Naive thymus-derived CD8-positive, alpha-beta T cell (primary cell): ENCODE measurements at regions not wholly inside any gene's neighbourhood (a gene's known extent, or its start where the extent isn't known, plus 50 kb on each side); places are given as distances from the start of the nearest gene placed in this dataset.

Experiments
- ATAC-seq, 2 donors: fragments of 150-1000 bp; cut with Tn5 transposase in 1 of 2; sonication (Bioruptor Pico), chemical (Tn5 transposase) in 1 of 2; 1 replicate in 1 of 2; 2 replicates in 1 of 2; pipeline ENCODE4 v1.10.0; 2021; ENCODE audit warnings: mild to moderate bottlenecking in 2 of 2, moderate library complexity in 2 of 2
- POLR2A ChIA-PET: fragments of 350-600 bp; sonication (Branson Sonifier 250); formaldehyde crosslinking; loops from one replicate; lab custom pipeline; 2021; ENCODE audit warnings: antibody characterized with exemption; lab: Charles Lee
- DNase-seq, 10 donors: peaks; one replicate each; pipeline versions ENCODE4 v3.0.0 to v3.0.0-alpha.2; 2020 to 2022
- H3K27ac Mint-ChIP-seq, 10 donors: one replicate each; pipeline ENCODE4 v1.8.0; 2020 to 2022; ENCODE audit warnings: mild to moderate bottlenecking in 10 of 10, mixed read lengths in 10 of 10, moderate library complexity in 4 of 10, inconsistent platforms in 1 of 10
- H3K27me3 Mint-ChIP-seq, 5 donors: one replicate each; pipeline ENCODE4 v1.8.0; 2021 to 2022; ENCODE audit warnings: mixed read lengths in 5 of 5
- H3K36me3 Mint-ChIP-seq, 3 donors: one replicate each; pipeline ENCODE4 v1.8.0; 2020 to 2022; ENCODE audit warnings: mixed read lengths in 3 of 3, mild to moderate bottlenecking in 2 of 3, inconsistent platforms in 1 of 3
- H3K4me1 Mint-ChIP-seq, 4 donors: one replicate each; pipeline ENCODE4 v1.8.0; 2021 to 2022; ENCODE audit warnings: mixed read lengths in 4 of 4
- H3K4me3 Mint-ChIP-seq, 10 donors: one replicate each; pipeline ENCODE4 v1.8.0; 2020 to 2022; ENCODE audit warnings: mild to moderate bottlenecking in 10 of 10, mixed read lengths in 10 of 10, moderate library complexity in 6 of 10, inconsistent platforms in 1 of 10
- H3K9me3 Mint-ChIP-seq, 9 donors: one replicate each; pipeline ENCODE4 v1.8.0; 2020 to 2022; ENCODE audit warnings: mixed read lengths in 9 of 9, mild to moderate bottlenecking in 3 of 9, inconsistent platforms in 1 of 9, moderate library complexity in 1 of 9

GRCh38 chr12:4168036-4168435 is 105.5 kb upstream of the CCND2 start:
- peaks cover 0 to 3% (median 0%) of the 10 kb centered on the region in 5 donors for H3K27me3 Mint-ChIP-seq
- peaks cover 10 to 32% (median 15%) of the 10 kb centered on the region in 4 donors for H3K4me1 Mint-ChIP-seq
- ATAC-seq (no peak), DNase-seq (no peak)
- no peaks in the 10 kb centered on the region for H3K9me3 Mint-ChIP-seq
- no peak overlapping the region for H3K4me3 Mint-ChIP-seq
- POLR2A ChIA-PET = no interaction called here
- H3K36me3 Mint-ChIP-seq = no peaks in the 10 kb centered on the region
- peak overlapping the region in 1 of 10 donors; percentile 21 for H3K27ac Mint-ChIP-seq

GRCh38 chr12:4164559-4165558 is 108.7 kb upstream of the CCND2 start:
- peak overlapping the region; percentile 81 to 95 (median 92) for H3K4me3 Mint-ChIP-seq

GRCh38 chr12:4164188-4164558 is 109.4 kb upstream of the CCND2 start:
- ATAC-seq (no peak), DNase-seq (no peak)
- H3K4me1 Mint-ChIP-seq = peaks cover 6 to 24% (median 13%) of the 10 kb centered on the region in 4 donors
- POLR2A ChIA-PET = interaction anchor here (0.6 to 2.6 kb wide), 5 partner anchors 105 to 186 kb away, joined by 4 to 14 read pairs (median 5); partner anchors contain the start of gene CCND2
- no peaks in the 10 kb centered on the region for H3K9me3 Mint-ChIP-seq
- H3K4me3 Mint-ChIP-seq = peak overlapping the region; percentile 81 to 95 (median 92)
- peaks cover 0 to 2% (median 0%) of the 10 kb centered on the region in 5 donors for H3K27me3 Mint-ChIP-seq
- no peaks in the 10 kb centered on the region for H3K36me3 Mint-ChIP-seq
- peak overlapping the region in 9 of 10 donors; percentile 40 to 96 (median 78) for H3K27ac Mint-ChIP-seq

More at GRCh38 chr12:4164559-4165558, 108.7 kb upstream of the CCND2 start:
- POLR2A ChIA-PET = interaction anchor here (0.6 to 2.6 kb wide), 9 partner anchors 23 to 187 kb away, joined by 3 to 14 read pairs (median 4); partner anchors contain the start of gene CCND2
- Mint-ChIP-seq H3K4me1 (peaks cover 10 to 30% (median 15%) of the 10 kb centered on the region in 4 donors), H3K27ac (peak overlapping the region; percentile 85 to 96 (median 91)), H3K36me3 (no peaks in the 10 kb centered on the region), H3K27me3 (peaks cover 0 to 2% (median 0%) of the 10 kb centered on the region in 5 donors), H3K9me3 (no peaks in the 10 kb centered on the region)
- peak; percentile 96 to 97 for ATAC-seq
- peak; percentile 29 to 78 (median 48) for DNase-seq

- no peak for ATAC-seq
- H3K9me3 Mint-ChIP-seq = no peaks in the 10 kb centered on the region
- no peak for DNase-seq
- peaks cover 6 to 20% (median 13%) of the 10 kb centered on the region in 4 donors for H3K4me1 Mint-ChIP-seq
- H3K27ac Mint-ChIP-seq = no peak overlapping the region
- POLR2A ChIA-PET = no interaction called here
- H3K36me3 Mint-ChIP-seq = no peaks in the 10 kb centered on the region
- H3K27me3 Mint-ChIP-seq = no peaks in the 10 kb centered on the region
- no peak overlapping the region for H3K4me3 Mint-ChIP-seq
Observed at GRCh38 chr12:4161718-4162117, 111.8 kb upstream of the CCND2 start.

- POLR2A ChIA-PET = no interaction called here
- no peak for DNase-seq
- Mint-ChIP-seq H3K4me3 (no peak overlapping the region), H3K27me3 (no peaks in the 10 kb centered on the region), H3K27ac (no peak overlapping the region), H3K4me1 (peaks cover 6 to 24% (median 13%) of the 10 kb centered on the region in 4 donors), H3K9me3 (no peaks in the 10 kb centered on the region), H3K36me3 (no peaks in the 10 kb centered on the region)
- ATAC-seq = no peak
Observed at GRCh38 chr12:4160314-4161040, 113.1 kb upstream of the CCND2 start.

- DNase-seq = no peak
- H3K27me3 Mint-ChIP-seq = no peaks in the 10 kb centered on the region
- H3K4me3 Mint-ChIP-seq = no peak overlapping the region
- H3K4me1 Mint-ChIP-seq = peaks cover 4 to 21% (median 11%) of the 10 kb centered on the region in 4 donors
- ATAC-seq = no peak
- no peak overlapping the region for H3K27ac Mint-ChIP-seq
- no peaks in the 10 kb centered on the region for H3K36me3 Mint-ChIP-seq
- POLR2A ChIA-PET = no interaction called here
- no peaks in the 10 kb centered on the region for H3K9me3 Mint-ChIP-seq
Observed at GRCh38 chr12:4159851-4160250, 113.7 kb upstream of the CCND2 start.

- no peaks in the 10 kb centered on the region for H3K36me3 Mint-ChIP-seq
- ATAC-seq (no peak), DNase-seq (no peak)
- H3K27me3 Mint-ChIP-seq = no peaks in the 10 kb centered on the region
- H3K27ac Mint-ChIP-seq = no peak overlapping the region
- H3K4me1 Mint-ChIP-seq = peaks cover 7 to 33% (median 18%) of the 10 kb centered on the region in 4 donors
- no peaks in the 10 kb centered on the region for H3K9me3 Mint-ChIP-seq
- POLR2A ChIA-PET = interaction anchor here (0.6 to 0.7 kb wide), 3 partner anchors 81 to 193 kb away, joined by 3 to 7 read pairs (median 3); no protein-coding TSS in a partner anchor
- H3K4me3 Mint-ChIP-seq = no peak overlapping the region
Observed at GRCh38 chr12:4158306-4158705, 115.3 kb upstream of the CCND2 start.

- Mint-ChIP-seq H3K9me3 (no peaks in the 10 kb centered on the region), H3K4me3 (no peak overlapping the region), H3K36me3 (no peaks in the 10 kb centered on the region), H3K27ac (peak overlapping the region in 1 of 10 donors; percentile 18), H3K27me3 (no peaks in the 10 kb centered on the region), H3K4me1 (peaks cover 11 to 45% (median 29%) of the 10 kb centered on the region in 4 donors)
- POLR2A ChIA-PET = no interaction called here
- DNase-seq = no peak
- no peak for ATAC-seq
Observed at GRCh38 chr12:4157122-4157521, 116.4 kb upstream of the CCND2 start.

- POLR2A ChIA-PET = no interaction called here
- no peaks in the 10 kb centered on the region for H3K36me3 Mint-ChIP-seq
- ATAC-seq = no peak
Observed at GRCh38 chr12:4156317-4156716, 117.2 kb upstream of the CCND2 start.

GRCh38 chr12:4154672-4155225 is 118.8 kb upstream of the CCND2 start:
- DNase-seq = no peak
- Mint-ChIP-seq H3K36me3 (peaks cover 0 to 4% (median 0%) of the 10 kb centered on the region in 3 donors), H3K9me3 (peaks cover 0 to 3% (median 0%) of the 10 kb centered on the region in 9 donors), H3K27me3 (no peaks in the 10 kb centered on the region), H3K4me1 (peaks cover 12 to 61% (median 30%) of the 10 kb centered on the region in 4 donors), H3K27ac (peak overlapping the region in 3 of 10 donors; percentile 48 to 68 (median 63)), H3K4me3 (no peak overlapping the region)
- POLR2A ChIA-PET = interaction anchor here (1.0 kb wide), 1 partner anchor 12 kb away, joined by 4 read pairs; no protein-coding TSS in a partner anchor
- no peak for ATAC-seq

More at GRCh38 chr12:4156317-4156716, 117.2 kb upstream of the CCND2 start:
- H3K27ac Mint-ChIP-seq = no peak overlapping the region
- no peak overlapping the region for H3K4me3 Mint-ChIP-seq
- DNase-seq = no peak
- peaks cover 11 to 53% (median 30%) of the 10 kb centered on the region in 4 donors for H3K4me1 Mint-ChIP-seq
- H3K9me3 Mint-ChIP-seq = peaks cover 0 to 3% (median 0%) of the 10 kb centered on the region in 9 donors
- H3K27me3 Mint-ChIP-seq = no peaks in the 10 kb centered on the region

- Mint-ChIP-seq H3K36me3 (peaks cover 0 to 4% (median 0%) of the 10 kb centered on the region in 3 donors), H3K4me3 (peak overlapping the region in 8 of 10 donors; percentile 7 to 71 (median 28)), H3K9me3 (peaks cover 0 to 3% (median 0%) of the 10 kb centered on the region in 9 donors), H3K27ac (peak overlapping the region in 9 of 10 donors; percentile 32 to 83 (median 77)), H3K4me1 (peaks cover 13 to 67% (median 35%) of the 10 kb centered on the region in 4 donors), H3K27me3 (no peaks in the 10 kb centered on the region)
- ATAC-seq (peak; percentile 33 to 62), DNase-seq (peak in 2 of 10 donors; percentile 3 to 10)
- POLR2A ChIA-PET = no interaction called here
Observed at GRCh38 chr12:4153343-4153892, 120.1 kb upstream of the CCND2 start.
